Suprapubic skin (tissue), 3 donors: ENCODE measurements at regions not wholly inside any gene's neighbourhood (a gene's known extent, or its start where the extent isn't known, plus 50 kb on each side); places are given as distances from the start of the nearest gene placed in this dataset.

Experiments
- POLR2AphosphoS5 ChIP-seq, 3 donors: sonication (generic); formaldehyde crosslinking; IDR thresholded peaks; one replicate each; pipeline ENCODE4 v1.6.1; 2017; ENCODE audit warnings: antibody characterized with exemption in 3 of 3
- TF ChIP-seq, protein P1 (sequence below), 2 donors: fragments of 200-600 bp in 1 of 2; fragments of 450-650 bp in 1 of 2; sonication (generic) in 1 of 2; IDR thresholded peaks; one replicate each; pipeline ENCODE4 v1.5.1; 2016 to 2019; ENCODE audit warnings: antibody characterized with exemption in 2 of 2, mild to moderate bottlenecking in 1 of 2, moderate library complexity in 1 of 2

DNA sequence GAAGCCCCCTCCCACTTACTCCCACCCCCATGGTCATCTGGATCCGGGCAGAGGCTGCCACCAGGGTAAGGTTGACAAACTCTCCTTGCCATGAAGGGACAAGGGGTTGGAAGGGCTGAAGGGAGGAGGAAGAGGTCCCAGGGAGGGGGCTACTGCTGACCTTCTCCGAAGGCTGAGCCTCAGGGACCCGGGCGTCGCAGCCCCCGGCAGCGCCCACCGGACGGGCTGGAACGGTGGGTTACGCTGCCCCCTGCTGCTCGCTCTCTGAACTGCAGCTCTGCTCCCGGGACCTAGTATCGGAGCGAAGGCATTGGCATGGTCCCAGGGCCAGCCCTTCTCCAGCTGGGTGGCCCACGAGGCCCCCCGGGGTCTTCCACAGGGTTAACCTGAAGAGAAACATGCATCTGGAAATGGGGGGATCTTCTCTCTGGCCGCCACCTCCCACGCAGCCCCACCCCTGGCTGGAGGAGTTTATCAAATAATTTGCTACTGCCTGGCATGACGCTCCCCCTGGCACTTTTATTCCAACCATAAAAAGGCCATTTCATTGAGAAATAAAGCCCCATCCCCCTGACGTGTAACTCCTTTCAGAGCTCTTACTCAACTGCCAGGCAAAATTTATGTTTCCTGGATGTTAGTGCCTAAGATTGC lies 70.4 kb upstream of the TARDBP start:
- TF ChIP-seq, protein P1, sequence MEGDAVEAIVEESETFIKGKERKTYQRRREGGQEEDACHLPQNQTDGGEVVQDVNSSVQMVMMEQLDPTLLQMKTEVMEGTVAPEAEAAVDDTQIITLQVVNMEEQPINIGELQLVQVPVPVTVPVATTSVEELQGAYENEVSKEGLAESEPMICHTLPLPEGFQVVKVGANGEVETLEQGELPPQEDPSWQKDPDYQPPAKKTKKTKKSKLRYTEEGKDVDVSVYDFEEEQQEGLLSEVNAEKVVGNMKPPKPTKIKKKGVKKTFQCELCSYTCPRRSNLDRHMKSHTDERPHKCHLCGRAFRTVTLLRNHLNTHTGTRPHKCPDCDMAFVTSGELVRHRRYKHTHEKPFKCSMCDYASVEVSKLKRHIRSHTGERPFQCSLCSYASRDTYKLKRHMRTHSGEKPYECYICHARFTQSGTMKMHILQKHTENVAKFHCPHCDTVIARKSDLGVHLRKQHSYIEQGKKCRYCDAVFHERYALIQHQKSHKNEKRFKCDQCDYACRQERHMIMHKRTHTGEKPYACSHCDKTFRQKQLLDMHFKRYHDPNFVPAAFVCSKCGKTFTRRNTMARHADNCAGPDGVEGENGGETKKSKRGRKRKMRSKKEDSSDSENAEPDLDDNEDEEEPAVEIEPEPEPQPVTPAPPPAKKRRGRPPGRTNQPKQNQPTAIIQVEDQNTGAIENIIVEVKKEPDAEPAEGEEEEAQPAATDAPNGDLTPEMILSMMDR (IDR thresholded peaks at IDR 0.05): peak; percentile 59 to 95
- TF ChIP-seq POLR2AphosphoS5 (IDR thresholded peaks at IDR 0.05): no peak
